Progenitor cell of endocrine pancreas (in vitro differentiated cells): ENCODE measurements at regions not wholly inside any gene's neighbourhood (a gene's known extent, or its start where the extent isn't known, plus 50 kb on each side); places are given as distances from the start of the nearest gene placed in this dataset.
A peak's percentile ranks its signal among the peaks of the same experiment; 100 is the strongest.

Experiments
- DNase-seq: peaks from one replicate; pipeline ENCODE4 v3.0.0; 2021; ENCODE audit warnings: low spot score; ENCODE audit not compliant: unreplicated experiment
- H3K27ac Mint-ChIP-seq: 2 replicates; pipeline ENCODE4 v1.8.0; 2021; ENCODE audit warnings: mild to moderate bottlenecking, moderate library complexity, mixed read lengths
- H3K27me3 Mint-ChIP-seq: 2 replicates; pipeline ENCODE4 v1.8.0; 2021; ENCODE audit warnings: mixed read lengths
- H3K36me3 Mint-ChIP-seq: 2 replicates; pipeline ENCODE4 v1.8.0; 2022; ENCODE audit warnings: mixed read lengths; ENCODE audit not compliant: insufficient read depth
- H3K4me1 Mint-ChIP-seq: 2 replicates; pipeline ENCODE4 v1.8.0; 2021; ENCODE audit warnings: low read depth, mixed read lengths
- H3K4me3 Mint-ChIP-seq: 2 replicates; pipeline ENCODE4 v1.8.0; 2021; ENCODE audit warnings: low read depth, mild to moderate bottlenecking, moderate library complexity, mixed read lengths
- H3K9me3 Mint-ChIP-seq: 2 replicates; pipeline ENCODE4 v1.8.0; 2021; ENCODE audit warnings: low read depth, mixed read lengths
- TF ChIP-seq, protein P1 (sequence below): fragments of 200-600 bp; sonication (generic); IDR thresholded peaks from one replicate; pipeline ENCODE4 v1.5.0; 2021; ENCODE audit warnings: antibody characterized with exemption, mild to moderate bottlenecking; ENCODE audit not compliant: unreplicated experiment

GRCh38 chr18:41647914-41648313 is 307.1 kb upstream of the PIK3C3 start:
- Mint-ChIP-seq H3K9me3 (peaks cover 6% of the 10 kb centered on the region), H3K4me3 (no peak overlapping the region), H3K27ac (no peak overlapping the region), H3K27me3 (no peaks in the 10 kb centered on the region), H3K36me3 (no peaks in the 10 kb centered on the region), H3K4me1 (peaks cover 8% of the 10 kb centered on the region)
- TF ChIP-seq, protein P1, sequence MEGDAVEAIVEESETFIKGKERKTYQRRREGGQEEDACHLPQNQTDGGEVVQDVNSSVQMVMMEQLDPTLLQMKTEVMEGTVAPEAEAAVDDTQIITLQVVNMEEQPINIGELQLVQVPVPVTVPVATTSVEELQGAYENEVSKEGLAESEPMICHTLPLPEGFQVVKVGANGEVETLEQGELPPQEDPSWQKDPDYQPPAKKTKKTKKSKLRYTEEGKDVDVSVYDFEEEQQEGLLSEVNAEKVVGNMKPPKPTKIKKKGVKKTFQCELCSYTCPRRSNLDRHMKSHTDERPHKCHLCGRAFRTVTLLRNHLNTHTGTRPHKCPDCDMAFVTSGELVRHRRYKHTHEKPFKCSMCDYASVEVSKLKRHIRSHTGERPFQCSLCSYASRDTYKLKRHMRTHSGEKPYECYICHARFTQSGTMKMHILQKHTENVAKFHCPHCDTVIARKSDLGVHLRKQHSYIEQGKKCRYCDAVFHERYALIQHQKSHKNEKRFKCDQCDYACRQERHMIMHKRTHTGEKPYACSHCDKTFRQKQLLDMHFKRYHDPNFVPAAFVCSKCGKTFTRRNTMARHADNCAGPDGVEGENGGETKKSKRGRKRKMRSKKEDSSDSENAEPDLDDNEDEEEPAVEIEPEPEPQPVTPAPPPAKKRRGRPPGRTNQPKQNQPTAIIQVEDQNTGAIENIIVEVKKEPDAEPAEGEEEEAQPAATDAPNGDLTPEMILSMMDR, result no peak
- no peak for DNase-seq

GRCh38 chr18:41646915-41647620 is 308.0 kb upstream of the PIK3C3 start:
- peak overlapping the region; percentile 11 for H3K27ac Mint-ChIP-seq
- DNase-seq, result no peak
- TF ChIP-seq, protein P1, result no peak
- peaks cover 8% of the 10 kb centered on the region for H3K4me1 Mint-ChIP-seq
- no peaks in the 10 kb centered on the region for H3K36me3 Mint-ChIP-seq
- no peak overlapping the region for H3K4me3 Mint-ChIP-seq
- H3K27me3 Mint-ChIP-seq, result no peaks in the 10 kb centered on the region
- H3K9me3 Mint-ChIP-seq, result peaks cover 6% of the 10 kb centered on the region

- Mint-ChIP-seq H3K4me1 (peaks cover 8% of the 10 kb centered on the region), H3K27ac (no peak overlapping the region), H3K4me3 (no peak overlapping the region), H3K36me3 (no peaks in the 10 kb centered on the region), H3K27me3 (no peaks in the 10 kb centered on the region), H3K9me3 (peaks cover 6% of the 10 kb centered on the region)
- TF ChIP-seq, protein P1, result no peak
- DNase-seq, result no peak
Observed at GRCh38 chr18:41645589-41646360, 309.3 kb upstream of the PIK3C3 start.

GRCh38 chr18:41644466-41644865 is 310.6 kb upstream of the PIK3C3 start:
- TF ChIP-seq, protein P1, result no peak
- Mint-ChIP-seq H3K9me3 (peaks cover 6% of the 10 kb centered on the region), H3K4me3 (no peak overlapping the region), H3K27ac (no peak overlapping the region), H3K4me1 (peaks cover 4% of the 10 kb centered on the region), H3K36me3 (no peaks in the 10 kb centered on the region), H3K27me3 (no peaks in the 10 kb centered on the region)
- DNase-seq, result no peak

DNA sequence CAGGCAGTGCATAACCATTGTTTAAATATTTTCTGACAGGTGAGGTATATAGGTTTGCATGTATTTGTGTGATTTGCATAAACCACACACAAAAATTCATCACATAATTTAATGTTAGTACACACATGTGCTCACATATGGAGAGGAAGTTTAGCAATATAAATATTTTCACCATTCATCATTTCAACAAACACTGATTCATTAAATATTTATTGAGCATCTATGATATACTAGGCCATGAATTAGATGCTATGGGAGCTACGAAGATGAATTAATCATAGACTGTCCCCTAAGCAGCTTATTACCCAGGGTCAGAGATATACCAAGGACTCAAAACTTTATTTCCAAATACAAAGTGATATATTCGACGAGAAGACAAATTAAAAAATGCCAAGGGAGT is 311.6 kb upstream of the PIK3C3 start:
- H3K27me3 Mint-ChIP-seq, result no peaks in the 10 kb centered on the region
- no peak overlapping the region for H3K27ac Mint-ChIP-seq
- TF ChIP-seq, protein P1, result no peak
- no peak overlapping the region for H3K4me3 Mint-ChIP-seq
- peaks cover 6% of the 10 kb centered on the region for H3K9me3 Mint-ChIP-seq
- H3K36me3 Mint-ChIP-seq, result no peaks in the 10 kb centered on the region
- H3K4me1 Mint-ChIP-seq, result peaks cover 3% of the 10 kb centered on the region
- no peak for DNase-seq
